MM.1S (cell line): ENCODE measurements at regions not wholly inside any gene's neighbourhood (a gene's known extent, or its start where the extent isn't known, plus 50 kb on each side); places are given as distances from the start of the nearest gene placed in this dataset.
"Not testable (repeated sequence)": the region's sequence is repeated elsewhere in the genome, so short reads cannot be mapped to it uniquely, and the experiment has no call there.

Experiments
- DNase-seq: peaks from one replicate; pipeline ENCODE4 v3.0.0-alpha.2; 2015
- H2AFZ ChIP-seq: fragments of 300-600 bp; sonication (generic); 2 replicates; pipeline ENCODE4 v1.6.0; 2016; ENCODE audit warnings: antibody characterized with exemption, low read length
- H3F3A ChIP-seq: fragments of 300-600 bp; sonication (generic); 2 replicates; pipeline ENCODE4 v1.6.1; 2016; ENCODE audit warnings: mild to moderate bottlenecking, antibody characterized with exemption, low read length, moderate library complexity, mixed read lengths; ENCODE audit not compliant: insufficient read depth
- H3K27ac ChIP-seq: fragments of 300-600 bp; sonication (generic); 2 replicates; pipeline ENCODE4 v1.5.1; 2016; ENCODE audit warnings: mild to moderate bottlenecking, low read length
- H3K27me3 ChIP-seq: fragments of 300-600 bp; sonication (generic); replicated peaks from 2 replicates; pipeline ENCODE4 v1.6.0; 2016; ENCODE audit warnings: low read length; ENCODE audit not compliant: insufficient read depth
- H3K36me3 ChIP-seq: fragments of 300-600 bp; sonication (generic); replicated peaks from 2 replicates; pipeline ENCODE4 v1.6.1; 2016; ENCODE audit warnings: mild to moderate bottlenecking, low read length, mixed read lengths; ENCODE audit not compliant: insufficient read depth
- H3K4me1 ChIP-seq: fragments of 300-600 bp; sonication (generic); 2 replicates; pipeline ENCODE4 v1.6.1; 2016; ENCODE audit warnings: low read length, mixed read lengths
- H3K4me2 ChIP-seq: fragments of 300-600 bp; sonication (generic); 2 replicates; pipeline ENCODE4 v1.6.0; 2016; ENCODE audit warnings: low read depth, low read length
- H3K4me3 ChIP-seq: fragments of 300-600 bp; sonication (generic); 2 replicates; pipeline ENCODE4 v1.5.1; 2016; ENCODE audit warnings: low read length, mixed read lengths
- H3K79me2 ChIP-seq: fragments of 300-600 bp; sonication (generic); 2 replicates; pipeline ENCODE4 v1.6.1; 2016; ENCODE audit warnings: mixed run types, low read length, mixed read lengths
- H3K9ac ChIP-seq: fragments of 300-600 bp; sonication (generic); 2 replicates; pipeline ENCODE4 v1.6.1; 2016; ENCODE audit warnings: low read length, mixed read lengths
- H3K9me2 ChIP-seq: fragments of 300-600 bp; sonication (generic); replicated peaks from 2 replicates; pipeline ENCODE4 v1.6.1; 2016; ENCODE audit warnings: mild to moderate bottlenecking, low read length, mixed read lengths; ENCODE audit not compliant: insufficient read depth
- H3K9me3 ChIP-seq: fragments of 300-600 bp; sonication (generic); replicated peaks from 2 replicates; pipeline ENCODE4 v1.6.1; 2016; ENCODE audit warnings: mild to moderate bottlenecking, low read length, mixed read lengths; ENCODE audit not compliant: insufficient read depth
- H4K20me1 ChIP-seq: fragments of 300-600 bp; sonication (generic); 2 replicates; pipeline ENCODE4 v1.6.1; 2016; ENCODE audit warnings: mild to moderate bottlenecking, low read length, moderate library complexity, mixed read lengths; ENCODE audit not compliant: insufficient read depth
- CTCF ChIP-seq: fragments of 300-600 bp; sonication (generic); IDR thresholded peaks from 2 replicates; pipeline ENCODE4 v1.5.1; 2016; ENCODE audit warnings: antibody characterized with exemption, low read length, mixed read lengths
- EZH2 ChIP-seq: fragments of 300-600 bp; sonication (generic); optimal IDR thresholded peaks from 2 replicates; pipeline ENCODE3; 2017; ENCODE audit warnings: low read depth, mild to moderate bottlenecking, antibody characterized with exemption, low read length, mixed read lengths
- EZH2phosphoT487 ChIP-seq: fragments of 300-600 bp; sonication (generic); IDR thresholded peaks from 2 replicates; pipeline ENCODE4 v1.6.1; 2018; ENCODE audit warnings: antibody characterized with exemption, low read length

GRCh38 chr3:191662150-191662549, 201.2 kb downstream of the PYDC2 start:
- not testable (repeated sequence) for H2AFZ ChIP-seq, DNase-seq, H3K9ac ChIP-seq, H3K79me2 ChIP-seq, H3K36me3 ChIP-seq, H4K20me1 ChIP-seq, H3K27ac ChIP-seq, H3K9me2 ChIP-seq, H3F3A ChIP-seq, H3K4me3 ChIP-seq, H3K27me3 ChIP-seq, H3K4me1 ChIP-seq, H3K4me2 ChIP-seq, H3K9me3 ChIP-seq

GRCh38 chr3:191680989-191681597, 220.1 kb downstream of the PYDC2 start:
- Histone ChIP-seq H3F3A (no peaks in the 10 kb centered on the region), H3K27me3 (no peaks in the 10 kb centered on the region), H3K4me3 (no peak overlapping the region), H3K4me2 (no peak overlapping the region), H3K27ac (no peak overlapping the region), H2AFZ (no peak overlapping the region), H4K20me1 (no peaks in the 10 kb centered on the region), H3K9ac (no peak overlapping the region), H3K36me3 (no peaks in the 10 kb centered on the region), H3K9me3 (no peaks in the 10 kb centered on the region), H3K9me2 (no peaks in the 10 kb centered on the region), H3K4me1 (no peaks in the 10 kb centered on the region), H3K79me2 (no peaks in the 10 kb centered on the region)
- TF ChIP-seq EZH2phosphoT487, result no peak
- no peak for TF ChIP-seq CTCF
- TF ChIP-seq EZH2, result no peak
- DNase-seq, result no peak

GRCh38 chr3:191682961-191683360, 222.0 kb downstream of the PYDC2 start:
- H3K36me3 ChIP-seq, result no peaks in the 10 kb centered on the region
- H3K4me3 ChIP-seq, result no peak overlapping the region
- H3K4me2 ChIP-seq, result no peak overlapping the region
- H3K27me3 ChIP-seq, result no peaks in the 10 kb centered on the region
- H3F3A ChIP-seq, result no peaks in the 10 kb centered on the region
- H3K9me2 ChIP-seq, result no peaks in the 10 kb centered on the region
- TF ChIP-seq EZH2 (no peak), EZH2phosphoT487 (no peak), CTCF (no peak)
- no peaks in the 10 kb centered on the region for H4K20me1 ChIP-seq
- no peak overlapping the region for H2AFZ ChIP-seq
- H3K27ac ChIP-seq, result no peak overlapping the region
- no peak for DNase-seq
- no peaks in the 10 kb centered on the region for H3K9me3 ChIP-seq
- H3K79me2 ChIP-seq, result no peaks in the 10 kb centered on the region
- H3K9ac ChIP-seq, result no peak overlapping the region
- H3K4me1 ChIP-seq, result no peaks in the 10 kb centered on the region

- H3K9ac ChIP-seq, result no peak overlapping the region
- no peak for DNase-seq
- H4K20me1 ChIP-seq, result no peaks in the 10 kb centered on the region
- no peaks in the 10 kb centered on the region for H3K4me1 ChIP-seq
- no peak overlapping the region for H2AFZ ChIP-seq
- no peak overlapping the region for H3K4me2 ChIP-seq
- no peaks in the 10 kb centered on the region for H3K9me2 ChIP-seq
- H3F3A ChIP-seq, result no peaks in the 10 kb centered on the region
- no peaks in the 10 kb centered on the region for H3K27me3 ChIP-seq
- H3K4me3 ChIP-seq, result no peak overlapping the region
- no peaks in the 10 kb centered on the region for H3K36me3 ChIP-seq
- H3K27ac ChIP-seq, result no peak overlapping the region
- TF ChIP-seq EZH2, result no peak
- no peak for TF ChIP-seq CTCF
- TF ChIP-seq EZH2phosphoT487, result no peak
- H3K79me2 ChIP-seq, result no peaks in the 10 kb centered on the region
- no peaks in the 10 kb centered on the region for H3K9me3 ChIP-seq
Observed at GRCh38 chr3:191686626-191687025, 225.7 kb downstream of the PYDC2 start.
